HCT116 (cell line): ENCODE measurements at regions not wholly inside any gene's neighbourhood (a gene's known extent, or its start where the extent isn't known, plus 50 kb on each side); places are given as distances from the start of the nearest gene placed in this dataset.

Experiments used
- ATAC-seq: fragments of 200-7000 bp; cut with Tn5 transposase; 2 replicates; pipeline ENCODE4 v1.9.1; 2020; ENCODE audit warnings: mild to moderate bottlenecking, moderate library complexity
- BruUV-seq: library from RNA; stranded (reverse); fragments of 400-500 nt; replicated peaks from 2 replicates; lab custom pipeline; 2021; lab: Mats Ljungman, UMichigan
- CTCF ChIA-PET: fragments of 300-600 bp; sonication (Branson Sonifier 250); formaldehyde crosslinking; loops from one replicate; lab custom pipeline; 2021; ENCODE audit warnings: antibody characterized with exemption; lab: Charles Lee
- POLR2A ChIA-PET: fragments of 300-600, 350-600 bp; sonication (Branson Sonifier 250); formaldehyde crosslinking; loops from one replicate; lab custom pipeline; 2021; ENCODE audit warnings: antibody characterized with exemption; lab: Charles Lee
- RAD21 ChIA-PET, 2 experiments: fragments of 300-600 bp; sonication (Branson Sonifier 250); formaldehyde crosslinking; loops; one replicate each; lab custom pipeline; 2023; ENCODE audit warnings: low total read pairs in 2 of 2; ENCODE audit not compliant: uncharacterized antibody in 2 of 2, unreplicated experiment in 2 of 2, low non-redundant PET in 1 of 2; lab: Charles Lee
- DNase-seq: peaks from one replicate; pipeline ENCODE4 v3.0.0-alpha.2; 2010; ENCODE audit warnings: low read depth, low spot score
- H2AFZ ChIP-seq: fragments of 200-600 bp; shearing (Covaris generic), sonication (generic); 2 replicates; pipeline ENCODE4 v1.6.1; 2017; ENCODE audit warnings: low read depth, mixed run types, mixed read lengths, antibody characterized with exemption, low read length; ENCODE audit not compliant: poor library complexity, severe bottlenecking
- H3K27ac ChIP-seq: 2 replicates; pipeline ENCODE4 v1.5.1; 2012; ENCODE audit warnings: low read depth, low read length
- H3K27me3 ChIP-seq: fragments of 200-600 bp; sonication (generic); 2 replicates; pipeline ENCODE4 v1.6.1; 2016; ENCODE audit warnings: mixed run types, low read length, mixed read lengths; ENCODE audit not compliant: insufficient read depth
- H3K36me3 ChIP-seq, 2 experiments: fragments of 200-500 bp in 1 of 2; fragments of 200-600 bp in 1 of 2; sonication (Bioruptor generic) in 1 of 2; sonication (generic) in 1 of 2; 2 replicates each; pipeline versions ENCODE4 v1.5.1 to v1.6.1; 2014 to 2016; ENCODE audit warnings: low read length in 2 of 2, inconsistent platforms in 1 of 2, mixed read lengths in 1 of 2, mixed run types in 1 of 2; ENCODE audit not compliant: insufficient read depth in 2 of 2, control insufficient read depth in 1 of 2
- H3K4me1 ChIP-seq, 2 experiments: fragments of 200-600 bp in 1 of 2; sonication (generic) in 1 of 2; 2 replicates each; pipeline versions ENCODE4 v1.5.1 to v1.6.1; 2012 to 2017; ENCODE audit warnings: low read length in 2 of 2, inconsistent platforms in 1 of 2, mild to moderate bottlenecking in 1 of 2, mixed read lengths in 1 of 2, mixed run types in 1 of 2, moderate library complexity in 1 of 2; ENCODE audit not compliant: insufficient read depth in 2 of 2, control insufficient read depth in 1 of 2
- H3K4me2 ChIP-seq: fragments of 200-600 bp; sonication (generic); 2 replicates; pipeline ENCODE4 v1.6.1; 2017; ENCODE audit warnings: mixed run types, low read length, mixed read lengths
- H3K4me3 ChIP-seq, 2 experiments: fragments of 200-600 bp in 1 of 2; sonication (generic) in 1 of 2; replicated peaks in 1 of 2; 2 replicates each; pipeline ENCODE4 v1.5.1; 2011 to 2016; ENCODE audit warnings: low read length in 2 of 2, control low read depth in 1 of 2, low read depth in 1 of 2, mild to moderate bottlenecking in 1 of 2, mixed read lengths in 1 of 2, mixed run types in 1 of 2
- H3K79me2 ChIP-seq: fragments of 200-600 bp; sonication (generic); 2 replicates; pipeline ENCODE4 v1.6.1; 2017; ENCODE audit warnings: mild to moderate bottlenecking, mixed run types, low read length, moderate library complexity, mixed read lengths; ENCODE audit not compliant: insufficient read depth
- H3K9ac ChIP-seq: fragments of 200-600 bp; sonication (generic); 2 replicates; pipeline ENCODE4 v1.6.1; 2016; ENCODE audit warnings: low read length, mixed read lengths
- H3K9me2 ChIP-seq: fragments of 200-600 bp; sonication (generic), shearing (Covaris generic); 2 replicates; pipeline ENCODE4 v1.6.1; 2017; ENCODE audit warnings: mixed run types, mild to moderate bottlenecking, moderate library complexity; ENCODE audit not compliant: insufficient read depth
- H3K9me3 ChIP-seq, 2 experiments: fragments of 200-500 bp in 1 of 2; fragments of 200-600 bp in 1 of 2; sonication (Bioruptor generic) in 1 of 2; sonication (generic) in 1 of 2; 2 replicates each; pipeline ENCODE4 v1.6.1; 2014 to 2017; ENCODE audit warnings: low read length in 2 of 2, mixed read lengths in 2 of 2, inconsistent platforms in 1 of 2, low read depth in 1 of 2, mild to moderate bottlenecking in 1 of 2, mixed run types in 1 of 2, moderate library complexity in 1 of 2; ENCODE audit not compliant: control insufficient read depth in 1 of 2, insufficient read depth in 1 of 2
- H4K20me1 ChIP-seq: fragments of 200-600 bp; sonication (generic), shearing (Covaris generic); 2 replicates; pipeline ENCODE4 v1.6.1; 2017; ENCODE audit warnings: mixed run types, mild to moderate bottlenecking, moderate library complexity; ENCODE audit not compliant: insufficient read depth
- EZH2 ChIP-seq: fragments of 200-600 bp; sonication (generic); IDR thresholded peaks from 2 replicates; pipeline ENCODE4 v1.6.1; 2017; ENCODE audit warnings: antibody characterized with exemption, mixed run types
- EZH2phosphoT487 ChIP-seq: fragments of 200-600 bp; IDR thresholded peaks from 2 replicates; pipeline ENCODE4 v1.6.1; 2018; ENCODE audit warnings: antibody characterized with exemption, borderline replicate concordance
- FOSL1 ChIP-seq: IDR thresholded peaks from 2 replicates; pipeline ENCODE4 v1.6.1; 2012; ENCODE audit warnings: low read depth
- JUND ChIP-seq: IDR thresholded peaks from 2 replicates; pipeline ENCODE4 v1.6.1; 2012
- POLR2AphosphoS5 ChIP-seq: IDR thresholded peaks from 2 replicates; pipeline ENCODE4 v1.6.1; 2011; ENCODE audit warnings: mild to moderate bottlenecking, low read depth, low read length, moderate library complexity
- SIN3A ChIP-seq: IDR thresholded peaks from 2 replicates; pipeline ENCODE4 v1.6.1; 2012; ENCODE audit warnings: low read depth
- SP1 ChIP-seq: IDR thresholded peaks from 2 replicates; pipeline ENCODE4 v1.6.1; 2012; ENCODE audit warnings: low read depth
- TCF7L2 ChIP-seq: IDR thresholded peaks from 2 replicates; pipeline ENCODE4 v1.7.0; 2011; ENCODE audit warnings: borderline replicate concordance, inconsistent platforms; ENCODE audit not compliant: insufficient read depth, insufficient read length; ENCODE audit errors: extremely low read depth
- YY1 ChIP-seq: IDR thresholded peaks from 2 replicates; pipeline ENCODE4 v1.6.1; 2011; ENCODE audit warnings: low read length, low read depth, moderate library complexity, mild to moderate bottlenecking; ENCODE audit not compliant: insufficient replicate concordance; ENCODE audit errors: extremely low read depth
- ZFX ChIP-seq: fragments of 450-650 bp; IDR thresholded peaks from 2 replicates; pipeline ENCODE4 v1.6.1; 2017
- ZNF274 ChIP-seq: fragments of 200-500 bp; sonication (Bioruptor generic); IDR thresholded peaks from 2 replicates; pipeline ENCODE4 v1.6.1; 2014; ENCODE audit warnings: mild to moderate bottlenecking, low read depth, low read length, inconsistent platforms
- intact Hi-C: fragments of 100-400 bp; cut with micrococcal nuclease; formaldehyde crosslinking; loops from 2 replicates; pipeline ENCODE4 v1.10.0; 2022
- TF ChIP-seq, protein P1 (sequence below), 3 experiments: fragments of 200-600 bp in 1 of 3; sonication (generic) in 1 of 3; IDR thresholded peaks in 2 of 3; conservative IDR thresholded peaks in 1 of 3; 2 replicates each; pipeline ENCODE4 v1.5.1; 2012 to 2017; ENCODE audit warnings: low read depth in 2 of 3, low read length in 2 of 3, antibody characterized with exemption in 1 of 3, borderline replicate concordance in 1 of 3, control low read depth in 1 of 3, mild to moderate bottlenecking in 1 of 3, mixed read lengths in 1 of 3, mixed run types in 1 of 3, moderate library complexity in 1 of 3; ENCODE audit not compliant: insufficient read depth in 1 of 3
- TF ChIP-seq, protein P2 (sequence below): IDR thresholded peaks from 2 replicates; pipeline ENCODE4 v1.6.1; 2012

DNA sequence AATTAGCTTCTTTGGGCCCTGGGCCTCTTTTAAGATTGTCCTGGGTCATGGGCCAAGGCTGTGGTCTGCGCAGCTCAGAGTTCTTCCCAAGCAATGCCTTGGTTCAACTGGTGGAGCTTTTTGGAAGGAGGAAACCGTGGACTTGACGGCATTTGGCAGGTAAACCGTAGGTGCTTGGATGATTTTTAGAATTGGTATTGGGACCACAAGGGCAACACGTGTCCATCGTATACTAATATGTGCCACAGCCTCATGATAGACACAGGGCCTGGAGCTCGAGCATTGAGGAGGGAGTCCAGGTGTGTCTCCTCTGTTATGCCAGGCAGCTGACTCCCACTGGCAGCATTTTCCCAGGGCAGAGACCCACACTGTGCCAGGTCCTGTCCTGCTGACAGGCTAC, 120.9 kb upstream of the PITX1 start:
- RAD21 ChIA-PET = no interaction called here
- Histone ChIP-seq H3K27ac (no peak overlapping the region), H3K36me3 (no peaks in the 10 kb centered on the region), H3K27me3 (no peaks in the 10 kb centered on the region), H3K9ac (no peak overlapping the region), H3K9me3 (peaks cover 0 to 7% of the 10 kb centered on the region in 2 experiments; a peak in 1 of 4 replicates), H2AFZ (no peak overlapping the region), H3K9me2 (no peaks in the 10 kb centered on the region), H4K20me1 (no peaks in the 10 kb centered on the region), H3K79me2 (no peaks in the 10 kb centered on the region), H3K4me3 (no peak overlapping the region), H3K4me2 (no peak overlapping the region), H3K4me1 (peaks cover 0 to 11% of the 10 kb centered on the region in 2 experiments; a peak in 1 of 4 replicates)
- ATAC-seq (no peak), DNase-seq (no peak)
- BruUV-seq = no TSS peak
- POLR2A ChIA-PET = no interaction called here
- intact Hi-C loops = no loop called here
- CTCF ChIA-PET = no interaction called here
- TF ChIP-seq ZNF274 = no peak
- TF ChIP-seq YY1 = no peak

DNA sequence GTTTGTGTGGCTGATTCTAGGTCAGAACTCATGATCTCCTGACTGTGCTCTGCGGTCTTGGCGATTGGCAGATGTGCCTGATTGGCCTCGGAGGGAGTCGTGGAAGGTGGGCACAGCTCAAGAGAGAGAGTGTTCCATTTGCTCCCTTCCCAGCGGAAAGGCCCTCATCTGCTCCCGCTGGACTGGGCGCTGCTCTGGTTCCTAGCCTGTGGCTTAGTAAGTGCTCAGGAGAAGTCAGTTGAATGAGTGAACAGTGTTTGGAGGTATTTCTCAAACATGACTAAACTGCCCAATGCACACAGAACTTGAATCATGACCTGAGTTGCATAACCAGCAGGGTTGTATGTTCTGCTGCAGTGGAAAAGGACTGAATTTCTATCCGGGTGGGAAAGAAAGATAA, 120.2 kb upstream of the PITX1 start:
- Histone ChIP-seq H3K9me3 (no peaks in the 10 kb centered on the region), H3K9me2 (no peaks in the 10 kb centered on the region), H3K4me3 (no peak overlapping the region), H3K27me3 (no peaks in the 10 kb centered on the region), H3K4me1 (peaks cover 0 to 11% of the 10 kb centered on the region in 2 experiments; a peak in 1 of 4 replicates), H3K4me2 (no peak overlapping the region), H3K27ac (no peak overlapping the region), H3K36me3 (no peaks in the 10 kb centered on the region), H2AFZ (no peak overlapping the region), H4K20me1 (no peaks in the 10 kb centered on the region), H3K79me2 (no peaks in the 10 kb centered on the region), H3K9ac (no peak overlapping the region)
- RAD21 ChIA-PET = no interaction called here
- no peak for TF ChIP-seq JUND
- TF ChIP-seq POLR2AphosphoS5 = no peak
- TF ChIP-seq, protein P1, sequence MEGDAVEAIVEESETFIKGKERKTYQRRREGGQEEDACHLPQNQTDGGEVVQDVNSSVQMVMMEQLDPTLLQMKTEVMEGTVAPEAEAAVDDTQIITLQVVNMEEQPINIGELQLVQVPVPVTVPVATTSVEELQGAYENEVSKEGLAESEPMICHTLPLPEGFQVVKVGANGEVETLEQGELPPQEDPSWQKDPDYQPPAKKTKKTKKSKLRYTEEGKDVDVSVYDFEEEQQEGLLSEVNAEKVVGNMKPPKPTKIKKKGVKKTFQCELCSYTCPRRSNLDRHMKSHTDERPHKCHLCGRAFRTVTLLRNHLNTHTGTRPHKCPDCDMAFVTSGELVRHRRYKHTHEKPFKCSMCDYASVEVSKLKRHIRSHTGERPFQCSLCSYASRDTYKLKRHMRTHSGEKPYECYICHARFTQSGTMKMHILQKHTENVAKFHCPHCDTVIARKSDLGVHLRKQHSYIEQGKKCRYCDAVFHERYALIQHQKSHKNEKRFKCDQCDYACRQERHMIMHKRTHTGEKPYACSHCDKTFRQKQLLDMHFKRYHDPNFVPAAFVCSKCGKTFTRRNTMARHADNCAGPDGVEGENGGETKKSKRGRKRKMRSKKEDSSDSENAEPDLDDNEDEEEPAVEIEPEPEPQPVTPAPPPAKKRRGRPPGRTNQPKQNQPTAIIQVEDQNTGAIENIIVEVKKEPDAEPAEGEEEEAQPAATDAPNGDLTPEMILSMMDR (IDR thresholded peaks at IDR 0.05 in 2 of 3, conservative IDR thresholded peaks at IDR 0.05 in 1 of 3; ENCODE audit: borderline replicate concordance in 1 of 3, insufficient read depth in 1 of 3, low read depth in 2 of 3, low read length in 2 of 3) = no peak
- TF ChIP-seq FOSL1 = no peak
- no peak for TF ChIP-seq EZH2phosphoT487
- no peak for TF ChIP-seq SIN3A
- no peak for TF ChIP-seq TCF7L2
- no peak for TF ChIP-seq SP1
- no peak for TF ChIP-seq ZFX
- TF ChIP-seq ZNF274 = no peak
- TF ChIP-seq EZH2 = no peak
- TF ChIP-seq, protein P2, sequence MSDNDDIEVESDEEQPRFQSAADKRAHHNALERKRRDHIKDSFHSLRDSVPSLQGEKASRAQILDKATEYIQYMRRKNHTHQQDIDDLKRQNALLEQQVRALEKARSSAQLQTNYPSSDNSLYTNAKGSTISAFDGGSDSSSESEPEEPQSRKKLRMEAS = no peak
- ATAC-seq (no peak), DNase-seq (no peak)
- intact Hi-C loops = no loop called here
- CTCF ChIA-PET = no interaction called here
- BruUV-seq = no TSS peak
- POLR2A ChIA-PET = no interaction called here
